Astrocyte (in vitro differentiated cells and primary cell): ENCODE measurements at regions not wholly inside any gene's neighbourhood (a gene's known extent, or its start where the extent isn't known, plus 50 kb on each side); places are given as distances from the start of the nearest gene placed in this dataset.

ENCODE experiments used
- EZH2 ChIP-seq: IDR thresholded peaks from 2 replicates; pipeline ENCODE4 v1.6.1; 2012; ENCODE audit warnings: mild to moderate bottlenecking, low read length, inconsistent platforms; ENCODE audit not compliant: insufficient read depth
- TF ChIP-seq, protein P1 (sequence below): IDR thresholded peaks from 2 replicates; pipeline ENCODE4 v1.5.1; 2011; ENCODE audit warnings: low read depth, mild to moderate bottlenecking, inconsistent platforms, low read length, moderate library complexity; ENCODE audit not compliant: insufficient read depth

DNA sequence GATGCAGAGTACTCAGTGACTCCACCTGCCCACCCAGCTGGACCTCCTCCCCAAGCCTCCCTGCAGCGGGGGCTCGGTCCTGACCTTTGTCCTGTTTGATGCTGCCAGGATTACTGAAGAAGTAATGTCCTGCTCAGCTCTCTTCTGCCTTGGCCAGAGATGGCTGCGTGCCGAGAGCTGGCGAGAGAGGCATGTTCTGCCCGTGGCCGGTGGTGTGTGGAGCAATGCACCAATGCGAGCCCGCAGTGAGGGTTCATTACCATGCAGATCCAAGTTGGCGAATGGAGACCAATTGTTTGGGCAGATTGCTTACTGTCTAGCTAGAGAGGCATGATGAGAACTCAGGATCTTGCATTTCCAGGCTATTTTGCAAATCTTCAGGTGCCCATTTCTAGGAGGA is 248.9 kb downstream of the ENGASE start:
- TF ChIP-seq, protein P1, sequence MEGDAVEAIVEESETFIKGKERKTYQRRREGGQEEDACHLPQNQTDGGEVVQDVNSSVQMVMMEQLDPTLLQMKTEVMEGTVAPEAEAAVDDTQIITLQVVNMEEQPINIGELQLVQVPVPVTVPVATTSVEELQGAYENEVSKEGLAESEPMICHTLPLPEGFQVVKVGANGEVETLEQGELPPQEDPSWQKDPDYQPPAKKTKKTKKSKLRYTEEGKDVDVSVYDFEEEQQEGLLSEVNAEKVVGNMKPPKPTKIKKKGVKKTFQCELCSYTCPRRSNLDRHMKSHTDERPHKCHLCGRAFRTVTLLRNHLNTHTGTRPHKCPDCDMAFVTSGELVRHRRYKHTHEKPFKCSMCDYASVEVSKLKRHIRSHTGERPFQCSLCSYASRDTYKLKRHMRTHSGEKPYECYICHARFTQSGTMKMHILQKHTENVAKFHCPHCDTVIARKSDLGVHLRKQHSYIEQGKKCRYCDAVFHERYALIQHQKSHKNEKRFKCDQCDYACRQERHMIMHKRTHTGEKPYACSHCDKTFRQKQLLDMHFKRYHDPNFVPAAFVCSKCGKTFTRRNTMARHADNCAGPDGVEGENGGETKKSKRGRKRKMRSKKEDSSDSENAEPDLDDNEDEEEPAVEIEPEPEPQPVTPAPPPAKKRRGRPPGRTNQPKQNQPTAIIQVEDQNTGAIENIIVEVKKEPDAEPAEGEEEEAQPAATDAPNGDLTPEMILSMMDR: no peak
- no peak for TF ChIP-seq EZH2
